ENCODE measurements at regions not wholly inside any gene's neighbourhood (a gene's known extent, or its start where the extent isn't known, plus 50 kb on each side); places are given as distances from the start of the nearest gene placed in this dataset.
A peak's percentile ranks its signal among the peaks of the same experiment; 100 is the strongest.

DNA sequence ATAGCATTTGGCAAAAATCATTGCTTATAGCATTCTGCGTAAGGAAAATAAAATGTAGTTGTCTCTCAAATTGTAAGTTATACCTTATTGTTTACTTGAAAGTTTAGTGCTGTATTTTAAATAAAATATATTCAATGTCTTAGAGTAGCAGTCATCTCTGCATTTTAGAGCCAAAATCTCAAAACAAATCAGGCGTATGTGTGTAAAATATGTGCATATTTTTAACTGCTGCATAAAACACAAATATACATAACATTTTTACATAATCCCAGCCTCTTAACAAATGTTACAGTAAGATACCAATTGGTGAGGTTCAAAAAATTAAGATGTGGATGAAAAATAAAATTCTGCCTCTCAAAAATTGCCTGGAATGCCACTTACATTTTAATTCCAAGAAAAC lies 145.8 kb upstream of the AGA start:
- 69 to 97% methylated on average over 2 of the region's 2 CpGs for WGBS, 2 donors
- intact Hi-C loops (cut with DNase I) = no loop called here
- TF ChIP-seq, protein P1, sequence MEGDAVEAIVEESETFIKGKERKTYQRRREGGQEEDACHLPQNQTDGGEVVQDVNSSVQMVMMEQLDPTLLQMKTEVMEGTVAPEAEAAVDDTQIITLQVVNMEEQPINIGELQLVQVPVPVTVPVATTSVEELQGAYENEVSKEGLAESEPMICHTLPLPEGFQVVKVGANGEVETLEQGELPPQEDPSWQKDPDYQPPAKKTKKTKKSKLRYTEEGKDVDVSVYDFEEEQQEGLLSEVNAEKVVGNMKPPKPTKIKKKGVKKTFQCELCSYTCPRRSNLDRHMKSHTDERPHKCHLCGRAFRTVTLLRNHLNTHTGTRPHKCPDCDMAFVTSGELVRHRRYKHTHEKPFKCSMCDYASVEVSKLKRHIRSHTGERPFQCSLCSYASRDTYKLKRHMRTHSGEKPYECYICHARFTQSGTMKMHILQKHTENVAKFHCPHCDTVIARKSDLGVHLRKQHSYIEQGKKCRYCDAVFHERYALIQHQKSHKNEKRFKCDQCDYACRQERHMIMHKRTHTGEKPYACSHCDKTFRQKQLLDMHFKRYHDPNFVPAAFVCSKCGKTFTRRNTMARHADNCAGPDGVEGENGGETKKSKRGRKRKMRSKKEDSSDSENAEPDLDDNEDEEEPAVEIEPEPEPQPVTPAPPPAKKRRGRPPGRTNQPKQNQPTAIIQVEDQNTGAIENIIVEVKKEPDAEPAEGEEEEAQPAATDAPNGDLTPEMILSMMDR (IDR thresholded peaks at IDR 0.05) = no peak

DNA sequence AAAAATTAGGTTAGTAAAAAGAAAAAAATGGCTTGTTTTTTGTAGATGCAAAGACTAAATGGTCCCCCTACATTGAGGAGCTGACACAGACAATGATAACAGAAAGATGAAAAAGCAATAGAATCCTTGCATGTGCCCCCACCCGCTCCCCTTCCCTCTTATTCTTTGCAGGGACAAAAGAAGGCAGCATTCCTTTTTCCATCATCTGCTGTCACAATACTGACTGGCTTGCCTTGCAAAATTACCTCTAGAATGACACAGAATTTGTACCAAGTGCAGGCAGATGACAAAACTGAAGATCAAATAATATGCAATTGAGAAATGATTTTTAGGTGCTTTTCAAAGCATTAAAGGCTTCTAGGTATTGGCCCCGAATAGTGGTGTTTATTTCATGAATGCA lies 153.1 kb upstream of the AGA start:
- WGBS, 2 donors = 88 to 91% methylated on average over 2 of the region's 2 CpGs

More for the DNA sequence above, 145.8 kb upstream of the AGA start:
- H3K27me3 ChIP-seq = no peaks in the 10 kb centered on the region
- H3K36me3 ChIP-seq = no peaks in the 10 kb centered on the region
- no peaks in the 10 kb centered on the region for H3K9me3 ChIP-seq
- no peak overlapping the region for H3K27ac ChIP-seq
- H3K4me1 ChIP-seq = no peaks in the 10 kb centered on the region
- H3K4me3 ChIP-seq = no peak overlapping the region
- ATAC-seq (no peak), DNase-seq (no peak)

DNA sequence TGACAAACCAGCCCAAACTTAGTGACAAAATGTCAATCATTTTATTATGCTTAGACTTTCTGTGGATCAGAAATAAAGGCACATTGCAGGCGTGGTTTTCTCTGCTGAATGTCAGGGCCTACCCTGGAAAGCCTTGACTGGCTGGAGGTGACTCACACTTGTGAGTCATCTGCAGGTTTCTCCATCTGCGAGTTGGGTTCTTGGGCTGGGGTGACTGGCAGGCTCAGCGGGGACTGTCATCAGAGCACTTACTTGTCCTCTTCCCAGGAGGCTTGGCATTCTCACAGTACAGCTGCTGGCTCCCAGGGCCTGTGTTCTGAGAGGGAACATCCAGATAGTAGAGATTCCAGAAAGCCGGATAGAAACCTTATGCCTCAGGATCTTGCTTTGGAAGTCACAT lies 153.8 kb upstream of the AGA start:
- Histone ChIP-seq H3K27me3 (no peaks in the 10 kb centered on the region), H3K27ac (no peak overlapping the region), H3K9me3 (no peaks in the 10 kb centered on the region), H3K36me3 (no peaks in the 10 kb centered on the region), H3K4me1 (no peaks in the 10 kb centered on the region), H3K4me3 (no peak overlapping the region)
- TF ChIP-seq, protein P1 (IDR thresholded peaks at IDR 0.05) = no peak
- intact Hi-C loops (cut with DNase I) = no loop called here
- no peak for DNase-seq
- peak in 1 of 8 donors; percentile 70 for ATAC-seq
- WGBS, 2 donors = 46 to 50% methylated on average over 4 of the region's 4 CpGs

More for the DNA sequence above, 153.1 kb upstream of the AGA start:
- DNase-seq (no peak), ATAC-seq (no peak)
- Histone ChIP-seq H3K36me3 (no peaks in the 10 kb centered on the region), H3K27ac (no peak overlapping the region), H3K27me3 (no peaks in the 10 kb centered on the region), H3K4me3 (no peak overlapping the region), H3K4me1 (no peaks in the 10 kb centered on the region), H3K9me3 (no peaks in the 10 kb centered on the region)
- intact Hi-C loops (cut with DNase I) = no loop called here
- TF ChIP-seq, protein P1 (IDR thresholded peaks at IDR 0.05) = no peak

DNA sequence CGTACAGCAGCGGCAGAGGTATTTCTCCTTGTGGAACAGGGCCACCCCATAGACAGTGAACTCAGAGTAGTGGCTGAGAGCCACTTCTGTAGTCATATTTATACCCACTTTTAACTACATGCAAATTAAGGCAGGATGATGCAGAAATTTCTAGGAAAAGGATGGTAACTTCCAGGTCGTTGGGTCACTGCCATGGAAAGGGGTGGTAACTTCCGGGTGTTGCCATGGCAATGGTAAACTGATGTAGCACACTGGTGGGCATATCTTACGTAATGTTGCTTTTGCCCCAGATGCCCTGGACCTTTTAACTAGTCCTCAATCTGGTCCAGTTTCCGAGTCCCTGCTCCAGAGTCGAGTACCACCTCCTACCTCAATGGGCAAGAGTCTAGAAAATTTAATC lies 154.8 kb upstream of the AGA start:
- ATAC-seq (no peak), DNase-seq (no peak)
- no peak overlapping the region for H3K27ac ChIP-seq
- no peak overlapping the region for H3K4me3 ChIP-seq
- TF ChIP-seq, protein P1 (IDR thresholded peaks at IDR 0.05) = no peak
- H3K9me3 ChIP-seq = no peaks in the 10 kb centered on the region
- intact Hi-C loops (cut with DNase I) = no loop called here
- no peaks in the 10 kb centered on the region for H3K4me1 ChIP-seq
- WGBS, 2 donors = 84 to 93% methylated on average over 7 of the region's 7 CpGs
- H3K27me3 ChIP-seq = no peaks in the 10 kb centered on the region
- no peaks in the 10 kb centered on the region for H3K36me3 ChIP-seq

DNA sequence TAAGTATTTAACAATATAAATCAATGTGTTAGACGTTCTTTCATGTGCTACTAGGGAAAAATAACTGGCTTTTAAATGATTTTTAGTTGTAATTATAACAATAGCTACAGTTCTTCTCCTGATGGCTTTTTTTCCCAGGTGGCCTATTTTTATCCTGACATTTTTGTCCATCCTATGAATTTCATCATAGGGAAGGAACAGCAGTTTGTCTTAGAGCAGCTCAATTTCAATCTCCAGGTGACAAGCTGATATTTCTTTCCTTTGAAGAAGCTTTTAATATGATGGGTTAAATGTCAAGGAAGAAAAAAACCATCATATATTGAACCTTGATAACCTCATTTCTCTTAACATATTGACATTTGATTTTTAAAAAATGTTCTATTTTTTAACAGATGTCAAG lies 163.0 kb upstream of the AGA start:
- Histone ChIP-seq H3K36me3 (no peaks in the 10 kb centered on the region), H3K27ac (no peak overlapping the region), H3K9me3 (no peaks in the 10 kb centered on the region), H3K27me3 (no peaks in the 10 kb centered on the region), H3K4me3 (no peak overlapping the region), H3K4me1 (no peaks in the 10 kb centered on the region)
- ATAC-seq = no peak
- DNase-seq = no peak
- TF ChIP-seq, protein P1 (IDR thresholded peaks at IDR 0.05) = no peak
- intact Hi-C loops (cut with DNase I) = no loop called here
- 55 to 63% methylated on average over 1 of the region's 1 CpG for WGBS, 2 donors
